GM19438 (cell line): ENCODE measurements at regions not wholly inside any gene's neighbourhood (a gene's known extent, or its start where the extent isn't known, plus 50 kb on each side); places are given as distances from the start of the nearest gene placed in this dataset.

ENCODE experiments used
- ATAC-seq: cut with Tn5 transposase; IDR thresholded peaks from one replicate; pipeline ENCODE4 v1.9.1; 2021; ENCODE audit warnings: low read depth; ENCODE audit not compliant: unreplicated experiment

GRCh38 chr14:34220921-34221320 is 241.1 kb downstream of the SPTSSA start:
- ATAC-seq, result peak; percentile 98

- no peak for ATAC-seq
Observed at GRCh38 chr14:34220378-34220706, 241.7 kb downstream of the SPTSSA start.

GRCh38 chr14:34219661-34220377 is 242.2 kb downstream of the SPTSSA start:
- ATAC-seq, result no peak

GRCh38 chr14:34218881-34219280 is 243.2 kb downstream of the SPTSSA start:
- ATAC-seq, result no peak

- ATAC-seq, result no peak
Observed at GRCh38 chr14:34214961-34215360, 247.1 kb downstream of the SPTSSA start.

- ATAC-seq, result no peak
Observed at GRCh38 chr14:34213332-34213731, 248.7 kb downstream of the SPTSSA start.

- no peak for ATAC-seq
Observed at GRCh38 chr14:34212172-34212929, 249.7 kb downstream of the SPTSSA start.

- ATAC-seq, result peak; percentile 82
Observed at GRCh38 chr14:34211732-34212131, 250.3 kb downstream of the SPTSSA start.

- ATAC-seq, result no peak
Observed at GRCh38 chr14:34208532-34208931, 253.5 kb downstream of the SPTSSA start.

- no peak for ATAC-seq
Observed at GRCh38 chr14:34205799-34206198, 254.9 kb upstream of the EGLN3 start.

GRCh38 chr14:34204774-34205173 is 253.9 kb upstream of the EGLN3 start:
- no peak for ATAC-seq

GRCh38 chr14:34203251-34203722 is 252.4 kb upstream of the EGLN3 start:
- no peak for ATAC-seq

GRCh38 chr14:34201909-34202637 is 251.2 kb upstream of the EGLN3 start:
- no peak for ATAC-seq

- ATAC-seq, result no peak
Observed at GRCh38 chr14:34199585-34199984, 248.7 kb upstream of the EGLN3 start.

GRCh38 chr14:34198096-34198495 is 247.2 kb upstream of the EGLN3 start:
- ATAC-seq, result no peak

- no peak for ATAC-seq
Observed at GRCh38 chr14:34195964-34196363, 245.1 kb upstream of the EGLN3 start.

GRCh38 chr14:34190717-34191116 is 239.8 kb upstream of the EGLN3 start:
- no peak for ATAC-seq

GRCh38 chr14:34189866-34190265 is 239.0 kb upstream of the EGLN3 start:
- ATAC-seq, result no peak

GRCh38 chr14:34187519-34188044 is 236.7 kb upstream of the EGLN3 start:
- ATAC-seq, result no peak

- no peak for ATAC-seq
Observed at GRCh38 chr14:34187061-34187460, 236.2 kb upstream of the EGLN3 start.

GRCh38 chr14:34184126-34184525 is 233.3 kb upstream of the EGLN3 start:
- ATAC-seq, result no peak
